ENCODE measurements at regions not wholly inside any gene's neighbourhood (a gene's known extent, or its start where the extent isn't known, plus 50 kb on each side); places are given as distances from the start of the nearest gene placed in this dataset.

DNA sequence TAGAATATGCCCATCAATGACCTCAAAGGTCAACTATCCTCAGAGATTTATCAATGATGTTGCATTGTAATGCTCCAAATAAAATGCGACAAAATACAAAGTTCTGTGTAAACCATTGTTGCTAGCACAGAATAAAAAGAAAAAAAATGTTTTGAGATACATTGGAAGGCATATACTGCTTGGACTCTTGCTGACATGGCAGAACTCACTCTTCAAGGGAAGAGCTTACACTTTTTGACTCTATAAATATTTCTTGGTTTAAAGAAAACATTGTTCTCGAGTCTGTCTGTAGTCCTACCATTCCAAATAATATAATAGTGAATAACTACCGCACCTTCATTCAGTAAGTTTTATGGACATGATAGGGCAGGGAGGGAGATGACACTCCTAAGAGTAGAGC is 178.7 kb upstream of the RSPO3 start:
- intact Hi-C loops (cut with DNase I): no loop called here
- no peak for DNase-seq
- Histone ChIP-seq H3K27me3 (no peaks in the 10 kb centered on the region), H3K27ac (no peak overlapping the region), H3K9me3 (no peaks in the 10 kb centered on the region), H3K4me1 (no peaks in the 10 kb centered on the region), H3K4me3 (no peak overlapping the region), H3K36me3 (no peaks in the 10 kb centered on the region)
- TF ChIP-seq, protein P1, sequence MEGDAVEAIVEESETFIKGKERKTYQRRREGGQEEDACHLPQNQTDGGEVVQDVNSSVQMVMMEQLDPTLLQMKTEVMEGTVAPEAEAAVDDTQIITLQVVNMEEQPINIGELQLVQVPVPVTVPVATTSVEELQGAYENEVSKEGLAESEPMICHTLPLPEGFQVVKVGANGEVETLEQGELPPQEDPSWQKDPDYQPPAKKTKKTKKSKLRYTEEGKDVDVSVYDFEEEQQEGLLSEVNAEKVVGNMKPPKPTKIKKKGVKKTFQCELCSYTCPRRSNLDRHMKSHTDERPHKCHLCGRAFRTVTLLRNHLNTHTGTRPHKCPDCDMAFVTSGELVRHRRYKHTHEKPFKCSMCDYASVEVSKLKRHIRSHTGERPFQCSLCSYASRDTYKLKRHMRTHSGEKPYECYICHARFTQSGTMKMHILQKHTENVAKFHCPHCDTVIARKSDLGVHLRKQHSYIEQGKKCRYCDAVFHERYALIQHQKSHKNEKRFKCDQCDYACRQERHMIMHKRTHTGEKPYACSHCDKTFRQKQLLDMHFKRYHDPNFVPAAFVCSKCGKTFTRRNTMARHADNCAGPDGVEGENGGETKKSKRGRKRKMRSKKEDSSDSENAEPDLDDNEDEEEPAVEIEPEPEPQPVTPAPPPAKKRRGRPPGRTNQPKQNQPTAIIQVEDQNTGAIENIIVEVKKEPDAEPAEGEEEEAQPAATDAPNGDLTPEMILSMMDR (IDR thresholded peaks at IDR 0.05): no peak
- no peak for ATAC-seq

DNA sequence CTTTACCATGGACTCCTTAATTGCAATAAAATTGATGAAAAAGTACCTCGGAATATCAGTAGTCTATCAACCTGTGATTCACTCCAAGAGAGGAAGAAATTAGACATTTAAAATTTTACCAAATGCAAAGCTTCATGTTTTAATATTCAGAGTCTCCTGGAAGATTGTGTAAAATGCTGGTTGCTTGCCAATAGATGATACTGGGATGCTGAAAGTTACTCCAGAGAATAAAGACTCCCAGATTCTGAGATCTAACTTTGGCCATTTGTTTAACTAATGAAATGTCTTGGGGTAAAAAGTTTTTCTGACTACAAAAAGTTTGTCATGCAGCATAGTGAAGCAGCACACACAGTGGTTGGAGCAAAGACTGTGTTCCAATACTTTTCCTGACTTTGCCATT is 176.7 kb upstream of the RSPO3 start:
- Histone ChIP-seq H3K4me1 (no peaks in the 10 kb centered on the region), H3K27ac (no peak overlapping the region), H3K36me3 (no peaks in the 10 kb centered on the region), H3K9me3 (no peaks in the 10 kb centered on the region), H3K27me3 (no peaks in the 10 kb centered on the region), H3K4me3 (no peak overlapping the region)
- TF ChIP-seq, protein P1 (IDR thresholded peaks at IDR 0.05): no peak
- ATAC-seq: no peak
- DNase-seq: no peak
- intact Hi-C loops (cut with DNase I): no loop called here

DNA sequence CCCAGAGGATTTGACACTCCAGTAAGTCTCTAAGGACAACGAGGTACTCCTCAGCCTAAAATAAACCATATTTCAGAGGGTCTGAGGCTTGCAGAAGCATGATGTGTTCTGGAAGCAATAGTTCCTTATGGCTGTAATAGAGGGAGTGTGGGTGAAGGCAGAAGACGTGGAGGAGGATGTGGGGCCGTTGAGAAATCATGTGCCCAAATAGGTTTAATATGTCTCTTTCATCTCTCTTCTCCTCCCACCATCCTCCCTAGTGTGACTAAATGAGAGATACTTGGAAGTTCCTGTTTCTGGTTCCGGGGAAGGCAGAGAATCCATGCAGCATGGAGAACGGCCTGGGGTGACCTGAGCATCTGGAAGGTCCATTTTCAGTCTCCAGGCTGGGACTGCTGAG is 174.0 kb upstream of the RSPO3 start:
- no peaks in the 10 kb centered on the region for H3K36me3 ChIP-seq
- H3K27me3 ChIP-seq: no peaks in the 10 kb centered on the region
- TF ChIP-seq, protein P1 (IDR thresholded peaks at IDR 0.05): no peak
- no peak overlapping the region for H3K4me3 ChIP-seq
- DNase-seq (no peak), ATAC-seq (no peak)
- no peaks in the 10 kb centered on the region for H3K4me1 ChIP-seq
- intact Hi-C loops (cut with DNase I): no loop called here
- H3K9me3 ChIP-seq: no peaks in the 10 kb centered on the region
- no peak overlapping the region for H3K27ac ChIP-seq

DNA sequence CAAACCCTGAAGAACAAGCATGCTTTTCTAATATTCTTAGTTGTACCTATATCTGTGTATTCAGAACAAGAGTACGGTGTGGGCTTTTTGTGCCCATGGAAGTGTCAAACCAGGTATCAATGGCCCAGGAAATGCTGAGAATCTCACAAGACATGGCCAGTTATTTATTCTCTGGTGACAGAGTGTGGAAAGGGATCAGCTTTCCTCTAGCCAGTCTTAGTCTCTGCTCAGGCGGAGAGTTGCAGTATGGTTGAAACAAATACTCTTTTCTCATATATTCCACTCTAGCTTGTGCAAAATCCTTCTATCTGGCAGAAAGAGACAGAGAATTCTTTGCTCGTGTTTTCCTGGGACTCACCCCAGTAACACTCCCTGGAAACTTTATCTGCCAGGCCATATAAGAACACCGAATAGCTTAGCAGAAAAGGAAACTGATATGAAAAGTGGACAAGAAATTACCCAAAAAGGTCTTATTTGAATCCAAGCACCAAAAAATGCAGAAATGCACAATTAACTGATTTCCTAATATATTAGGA is 173.3 kb upstream of the RSPO3 start:
- Histone ChIP-seq H3K9me3 (no peaks in the 10 kb centered on the region), H3K36me3 (no peaks in the 10 kb centered on the region), H3K27me3 (no peaks in the 10 kb centered on the region), H3K27ac (no peak overlapping the region), H3K4me3 (no peak overlapping the region), H3K4me1 (no peaks in the 10 kb centered on the region)
- TF ChIP-seq, protein P1 (IDR thresholded peaks at IDR 0.05): no peak
- ATAC-seq (no peak), DNase-seq (no peak)
- intact Hi-C loops (cut with DNase I): no loop called here

DNA sequence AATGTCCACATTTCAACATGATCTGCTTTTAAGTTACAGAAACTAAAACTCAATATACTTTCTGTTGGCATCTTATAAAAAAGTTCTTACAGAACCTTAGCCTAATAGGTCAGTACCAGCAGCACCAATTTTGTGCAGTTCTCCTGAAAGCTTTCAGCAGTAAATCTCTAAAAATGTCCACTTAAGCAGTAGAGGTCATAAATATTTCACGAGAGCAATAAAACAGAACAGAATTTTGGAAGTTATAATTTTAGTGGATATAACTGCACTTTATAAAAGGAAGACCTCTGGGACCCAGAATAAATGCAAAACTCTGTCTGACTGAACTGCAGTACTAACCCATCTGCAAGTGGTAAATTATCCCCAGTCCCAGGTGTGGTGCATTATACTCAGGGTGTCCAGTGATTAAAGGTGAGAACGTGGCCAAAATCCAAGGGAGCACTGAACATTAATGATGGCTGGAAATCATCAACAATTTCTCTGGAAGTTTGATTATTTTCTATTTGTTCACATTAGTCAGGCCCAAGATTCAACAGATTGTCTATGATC is 172.6 kb upstream of the RSPO3 start:
- H3K36me3 ChIP-seq: no peaks in the 10 kb centered on the region
- H3K9me3 ChIP-seq: no peaks in the 10 kb centered on the region
- no peak overlapping the region for H3K4me3 ChIP-seq
- no peak for DNase-seq
- no peaks in the 10 kb centered on the region for H3K27me3 ChIP-seq
- ATAC-seq: no peak
- intact Hi-C loops (cut with DNase I): no loop called here
- TF ChIP-seq, protein P1 (IDR thresholded peaks at IDR 0.05): no peak
- no peak overlapping the region for H3K27ac ChIP-seq
- no peaks in the 10 kb centered on the region for H3K4me1 ChIP-seq
